ENCODE measurements at regions not wholly inside any gene's neighbourhood (a gene's known extent, or its start where the extent isn't known, plus 50 kb on each side); places are given as distances from the start of the nearest gene placed in this dataset.

DNA sequence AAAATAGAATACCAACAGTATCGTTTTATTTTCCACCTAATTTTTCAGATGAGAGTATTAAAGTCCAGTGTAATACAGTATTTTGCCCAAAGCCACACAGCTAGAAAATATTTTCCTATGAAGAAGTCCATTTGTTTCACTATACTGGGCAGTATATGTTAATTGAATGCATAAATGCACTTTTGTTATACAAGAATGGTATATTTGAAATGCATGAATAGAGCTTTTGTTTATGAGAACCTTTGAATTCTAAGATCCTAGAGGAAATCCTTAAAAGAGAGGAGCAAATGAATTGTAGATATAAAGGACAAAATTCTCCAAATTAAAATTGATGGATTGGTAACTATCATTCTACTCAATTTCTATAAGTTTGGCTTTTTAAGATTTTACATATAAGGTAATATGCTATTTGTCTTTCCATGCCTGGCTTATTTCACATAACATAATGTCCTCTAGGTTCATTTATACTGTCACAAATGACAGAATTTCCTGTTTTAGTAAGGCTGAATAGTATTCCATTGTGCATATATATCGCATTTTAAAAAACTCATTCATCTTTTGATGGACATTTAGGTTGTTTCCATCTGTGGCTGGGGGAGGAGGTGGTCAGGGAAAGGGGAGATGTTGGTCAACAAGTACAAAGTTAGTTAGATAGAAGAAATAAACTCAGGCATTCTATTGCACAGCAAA lies 136.6 kb upstream of the DCN start:
- TF ChIP-seq POLR2A (IDR thresholded peaks at IDR 0.05): no peak
- TF ChIP-seq, protein P1, sequence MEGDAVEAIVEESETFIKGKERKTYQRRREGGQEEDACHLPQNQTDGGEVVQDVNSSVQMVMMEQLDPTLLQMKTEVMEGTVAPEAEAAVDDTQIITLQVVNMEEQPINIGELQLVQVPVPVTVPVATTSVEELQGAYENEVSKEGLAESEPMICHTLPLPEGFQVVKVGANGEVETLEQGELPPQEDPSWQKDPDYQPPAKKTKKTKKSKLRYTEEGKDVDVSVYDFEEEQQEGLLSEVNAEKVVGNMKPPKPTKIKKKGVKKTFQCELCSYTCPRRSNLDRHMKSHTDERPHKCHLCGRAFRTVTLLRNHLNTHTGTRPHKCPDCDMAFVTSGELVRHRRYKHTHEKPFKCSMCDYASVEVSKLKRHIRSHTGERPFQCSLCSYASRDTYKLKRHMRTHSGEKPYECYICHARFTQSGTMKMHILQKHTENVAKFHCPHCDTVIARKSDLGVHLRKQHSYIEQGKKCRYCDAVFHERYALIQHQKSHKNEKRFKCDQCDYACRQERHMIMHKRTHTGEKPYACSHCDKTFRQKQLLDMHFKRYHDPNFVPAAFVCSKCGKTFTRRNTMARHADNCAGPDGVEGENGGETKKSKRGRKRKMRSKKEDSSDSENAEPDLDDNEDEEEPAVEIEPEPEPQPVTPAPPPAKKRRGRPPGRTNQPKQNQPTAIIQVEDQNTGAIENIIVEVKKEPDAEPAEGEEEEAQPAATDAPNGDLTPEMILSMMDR (IDR thresholded peaks at IDR 0.05): no peak

Data from right lobe of liver (tissue), 4 donors.